ENCODE measurements at regions not wholly inside any gene's neighbourhood (a gene's known extent, or its start where the extent isn't known, plus 50 kb on each side); places are given as distances from the start of the nearest gene placed in this dataset.
"Not testable (repeated sequence)": the region's sequence is repeated elsewhere in the genome, so short reads cannot be mapped to it uniquely, and the experiment has no call there.

GRCh38 chr11:134961386-134961785, 549.3 kb upstream of the B3GAT1 start:
- H3K27ac Mint-ChIP-seq; H3K4me1 Mint-ChIP-seq (ENCODE audit: low read depth); H3K36me3 Mint-ChIP-seq; H3K9me3 Mint-ChIP-seq; POLR2A ChIA-PET; intact Hi-C loops (cut with micrococcal nuclease); DNase-seq; CTCF ChIA-PET; H3K4me3 Mint-ChIP-seq: not testable (repeated sequence)
- peaks cover 17% of the 10 kb centered on the region for H3K27me3 Mint-ChIP-seq

DNA sequence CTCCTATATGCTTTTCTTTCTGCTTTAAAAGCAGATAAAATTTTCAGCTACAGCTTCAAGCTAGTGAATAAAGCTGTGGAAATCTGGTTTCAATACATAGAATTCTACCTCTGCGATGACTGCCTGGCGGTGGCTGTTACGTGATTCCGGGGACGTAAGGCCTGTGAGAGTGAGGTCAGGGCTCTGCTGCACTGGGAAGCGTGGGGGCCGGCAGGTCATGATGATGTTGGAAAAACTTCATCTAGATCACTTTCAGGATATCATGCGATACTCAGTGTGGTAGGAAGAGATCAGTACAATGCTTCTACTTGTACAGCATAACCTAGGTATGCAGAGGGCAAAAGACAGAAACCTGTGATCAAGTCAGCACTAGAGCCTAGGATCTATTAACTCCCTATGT, 546.8 kb upstream of the B3GAT1 start:
- Mint-ChIP-seq H3K27me3 (peaks cover 14% of the 10 kb centered on the region), H3K4me1 (ENCODE audit: low read depth) (no peaks in the 10 kb centered on the region), H3K36me3 (no peaks in the 10 kb centered on the region), H3K27ac (no peak overlapping the region), H3K4me3 (no peak overlapping the region), H3K9me3 (no peaks in the 10 kb centered on the region)
- no peak for DNase-seq
- intact Hi-C loops (cut with micrococcal nuclease) = no loop called here
- CTCF ChIA-PET = no interaction called here
- POLR2A ChIA-PET = no interaction called here

DNA sequence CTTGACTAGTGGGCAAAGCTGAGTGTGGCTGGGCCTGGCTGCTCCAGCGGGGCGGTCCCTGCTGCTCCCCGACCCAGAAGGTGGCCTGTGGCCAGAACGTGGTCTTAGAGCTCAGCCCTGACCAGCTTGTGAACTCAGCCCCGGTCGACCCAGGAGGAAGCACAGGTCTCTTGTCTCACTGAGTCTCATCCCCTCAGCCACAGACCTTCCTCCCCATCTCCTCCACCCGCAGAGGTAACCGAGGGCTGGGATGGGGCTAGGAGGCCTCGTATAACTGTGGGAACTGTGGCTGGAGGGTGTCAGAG, 546.2 kb upstream of the B3GAT1 start:
- no peaks in the 10 kb centered on the region for H3K9me3 Mint-ChIP-seq
- ChIA-PET POLR2A (no interaction called here), CTCF (no interaction called here)
- no peaks in the 10 kb centered on the region for H3K36me3 Mint-ChIP-seq
- intact Hi-C loops (cut with micrococcal nuclease) = no loop called here
- H3K4me1 Mint-ChIP-seq (ENCODE audit: low read depth) = no peaks in the 10 kb centered on the region
- no peak for DNase-seq
- no peak overlapping the region for H3K27ac Mint-ChIP-seq
- no peak overlapping the region for H3K4me3 Mint-ChIP-seq
- H3K27me3 Mint-ChIP-seq = peaks cover 12% of the 10 kb centered on the region

GRCh38 chr11:134957540-134958335, 545.7 kb upstream of the B3GAT1 start:
- CTCF ChIA-PET = no interaction called here

DNA sequence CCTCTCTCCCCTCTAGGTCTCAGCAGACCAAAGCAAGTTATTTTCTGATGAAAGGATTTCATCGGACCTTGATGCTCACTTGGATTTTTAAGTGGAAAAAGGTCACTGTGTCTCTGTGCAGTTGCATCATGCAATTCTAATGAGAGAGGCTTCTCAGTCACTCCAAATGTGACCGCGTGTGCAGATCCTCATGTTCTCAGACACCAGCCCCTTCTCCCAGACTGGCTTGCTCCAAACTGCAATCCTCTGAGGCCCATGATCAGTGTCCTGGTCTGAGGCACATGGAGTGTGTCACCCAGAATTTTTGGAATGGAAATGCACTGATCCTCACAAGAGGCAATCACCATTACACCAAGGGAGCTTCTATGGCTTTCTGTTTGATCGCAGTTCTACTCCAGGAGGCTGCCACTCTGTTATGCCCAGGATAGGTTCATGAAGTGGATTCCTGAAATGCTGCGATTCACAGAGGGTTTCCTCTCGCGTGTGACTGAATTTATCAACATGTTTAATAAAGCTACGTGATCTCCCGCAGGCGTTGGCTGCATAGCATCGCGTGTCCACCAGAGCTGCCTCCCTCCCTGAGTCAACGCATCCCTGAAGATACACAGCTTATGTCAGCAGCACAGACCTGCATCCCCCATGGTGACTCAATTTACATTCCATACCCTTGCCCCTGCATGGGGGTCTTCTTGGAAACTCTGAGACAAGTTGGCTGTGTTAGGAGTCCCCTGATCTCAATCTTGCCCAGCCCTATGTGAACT, 544.6 kb upstream of the B3GAT1 start:
- H3K27me3 Mint-ChIP-seq = peaks cover 13% of the 10 kb centered on the region
- H3K27ac Mint-ChIP-seq = no peak overlapping the region
- H3K9me3 Mint-ChIP-seq = no peaks in the 10 kb centered on the region
- no peaks in the 10 kb centered on the region for H3K36me3 Mint-ChIP-seq
- H3K4me1 Mint-ChIP-seq (ENCODE audit: low read depth) = no peaks in the 10 kb centered on the region
- ChIA-PET POLR2A (no interaction called here), CTCF (no interaction called here)
- intact Hi-C loops (cut with micrococcal nuclease) = no loop called here
- no peak for DNase-seq
- no peak overlapping the region for H3K4me3 Mint-ChIP-seq

More at GRCh38 chr11:134957540-134958335, 545.7 kb upstream of the B3GAT1 start:
- no peak for DNase-seq
- no peak overlapping the region for H3K27ac Mint-ChIP-seq
- no peaks in the 10 kb centered on the region for H3K36me3 Mint-ChIP-seq
- intact Hi-C loops (cut with micrococcal nuclease) = no loop called here
- H3K27me3 Mint-ChIP-seq = peaks cover 15% of the 10 kb centered on the region
- H3K9me3 Mint-ChIP-seq = no peaks in the 10 kb centered on the region
- H3K4me3 Mint-ChIP-seq = no peak overlapping the region
- POLR2A ChIA-PET = no interaction called here
- H3K4me1 Mint-ChIP-seq (ENCODE audit: low read depth) = no peaks in the 10 kb centered on the region

DNA sequence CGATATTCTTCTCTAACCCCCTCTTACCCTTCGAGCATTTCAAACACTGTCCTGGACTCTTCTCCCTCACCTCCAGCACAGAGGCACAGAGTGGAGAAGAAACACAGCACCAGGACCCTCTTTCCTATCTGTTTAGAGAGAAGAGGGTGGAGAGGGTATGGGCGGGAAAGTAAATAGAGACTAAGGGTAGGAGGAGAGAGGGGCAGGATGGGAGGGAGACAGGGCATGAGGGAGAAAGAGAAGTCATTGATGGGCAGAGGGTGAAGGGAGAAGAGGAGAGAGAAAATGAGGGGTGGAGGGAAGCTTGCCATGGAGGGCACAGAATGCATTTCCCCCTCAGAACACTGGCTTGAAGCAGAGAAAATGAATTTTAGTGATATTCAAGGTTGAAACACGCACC, 543.9 kb upstream of the B3GAT1 start:
- H3K27ac Mint-ChIP-seq; CTCF ChIA-PET; H3K4me1 Mint-ChIP-seq (ENCODE audit: low read depth); H3K36me3 Mint-ChIP-seq; H3K9me3 Mint-ChIP-seq; intact Hi-C loops (cut with micrococcal nuclease); POLR2A ChIA-PET; H3K4me3 Mint-ChIP-seq; DNase-seq: not testable (repeated sequence)
- H3K27me3 Mint-ChIP-seq = peaks cover 15% of the 10 kb centered on the region

DNA sequence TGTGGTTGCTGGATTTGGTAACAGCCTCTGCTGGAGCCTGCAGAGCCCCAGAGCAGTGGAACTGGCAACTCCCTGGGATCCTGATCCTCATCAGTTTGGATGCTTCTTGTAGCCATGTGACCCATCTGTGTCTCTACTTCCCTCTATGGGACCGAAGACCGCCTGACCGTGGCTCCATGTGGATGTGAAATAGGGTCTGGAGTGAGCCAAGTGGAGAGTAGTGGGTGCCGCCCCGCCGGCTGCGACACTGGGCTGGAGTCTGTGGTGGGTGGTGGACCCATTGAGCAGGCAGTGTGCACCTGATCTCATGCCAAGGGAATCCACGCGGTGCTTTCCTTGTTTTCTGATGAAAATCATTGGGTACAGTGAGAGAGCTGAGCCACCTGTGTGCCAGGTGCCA, 543.2 kb upstream of the B3GAT1 start:
- Mint-ChIP-seq H3K36me3 (no peaks in the 10 kb centered on the region), H3K9me3 (no peaks in the 10 kb centered on the region), H3K27ac (no peak overlapping the region), H3K4me1 (ENCODE audit: low read depth) (no peaks in the 10 kb centered on the region), H3K4me3 (no peak overlapping the region), H3K27me3 (peaks cover 15% of the 10 kb centered on the region)
- no peak for DNase-seq
- ChIA-PET CTCF (no interaction called here), POLR2A (no interaction called here)
- intact Hi-C loops (cut with micrococcal nuclease) = no loop called here

DNA sequence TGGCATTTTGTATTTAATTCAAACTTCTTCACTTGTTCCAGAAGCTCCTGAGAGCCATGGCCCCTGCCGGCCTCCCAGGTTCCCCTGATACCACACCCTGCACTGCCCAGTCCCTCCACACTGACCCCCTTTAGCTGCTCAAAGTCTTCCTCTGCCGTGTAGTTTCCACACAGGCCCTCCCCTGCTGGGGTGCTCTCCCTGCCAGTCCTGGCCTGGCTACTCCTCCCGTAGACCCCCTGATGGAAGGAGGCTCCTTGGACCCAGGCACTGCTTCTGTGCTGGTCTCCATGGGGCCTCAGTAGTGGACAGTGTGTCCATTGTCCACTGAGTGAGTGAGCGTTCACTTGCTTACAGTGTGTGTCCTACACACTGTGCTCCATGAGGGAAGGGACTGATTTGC, 542.4 kb upstream of the B3GAT1 start:
- H3K36me3 Mint-ChIP-seq, H3K4me3 Mint-ChIP-seq: not testable (repeated sequence)

GRCh38 chr11:134953417-134953970, 541.5 kb upstream of the B3GAT1 start:
- H3K36me3 Mint-ChIP-seq; H3K27ac Mint-ChIP-seq; H3K9me3 Mint-ChIP-seq; POLR2A ChIA-PET; H3K4me1 Mint-ChIP-seq (ENCODE audit: low read depth); CTCF ChIA-PET; intact Hi-C loops (cut with micrococcal nuclease); DNase-seq; H3K4me3 Mint-ChIP-seq: not testable (repeated sequence)
- H3K27me3 Mint-ChIP-seq = peaks cover 15% of the 10 kb centered on the region

More for the DNA sequence above, 542.4 kb upstream of the B3GAT1 start:
- H3K9me3 Mint-ChIP-seq; intact Hi-C loops (cut with micrococcal nuclease); CTCF ChIA-PET; H3K4me1 Mint-ChIP-seq (ENCODE audit: low read depth); H3K27ac Mint-ChIP-seq; DNase-seq; POLR2A ChIA-PET: not testable (repeated sequence)
- peaks cover 15% of the 10 kb centered on the region for H3K27me3 Mint-ChIP-seq

DNA sequence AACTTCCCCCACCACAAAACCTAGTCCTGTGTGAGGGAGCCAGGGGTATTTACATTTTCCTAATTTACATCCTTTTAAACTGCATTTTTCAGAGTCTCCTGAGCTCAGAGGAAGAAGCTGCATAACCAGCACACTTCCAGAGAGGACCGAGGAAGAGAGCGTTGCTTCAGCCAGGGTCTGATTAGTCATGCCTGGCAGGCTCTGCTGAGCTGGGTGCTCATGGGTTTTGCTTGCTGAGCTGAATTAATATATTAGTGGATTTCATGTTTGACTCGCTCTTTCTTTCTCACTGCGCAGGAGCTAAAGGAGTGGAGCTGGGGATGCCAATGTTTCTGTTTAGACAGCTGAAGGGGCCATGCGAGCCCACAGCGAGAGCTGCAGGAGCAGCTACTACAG, 539.3 kb upstream of the B3GAT1 start:
- intact Hi-C loops (cut with micrococcal nuclease) = no loop called here
- H3K36me3 Mint-ChIP-seq = no peaks in the 10 kb centered on the region
- ChIA-PET POLR2A (no interaction called here), CTCF (no interaction called here)
- H3K4me3 Mint-ChIP-seq = no peak overlapping the region
- no peaks in the 10 kb centered on the region for H3K4me1 Mint-ChIP-seq (ENCODE audit: low read depth)
- DNase-seq = no peak
- H3K9me3 Mint-ChIP-seq = no peaks in the 10 kb centered on the region
- H3K27me3 Mint-ChIP-seq = peaks cover 19% of the 10 kb centered on the region
- H3K27ac Mint-ChIP-seq = no peak overlapping the region

- CTCF ChIA-PET = no interaction called here
- Mint-ChIP-seq H3K4me3 (no peak overlapping the region), H3K36me3 (no peaks in the 10 kb centered on the region), H3K9me3 (no peaks in the 10 kb centered on the region), H3K4me1 (ENCODE audit: low read depth) (no peaks in the 10 kb centered on the region), H3K27ac (no peak overlapping the region), H3K27me3 (peaks cover 19% of the 10 kb centered on the region)
- DNase-seq = no peak
- POLR2A ChIA-PET = no interaction called here
- intact Hi-C loops (cut with micrococcal nuclease) = no loop called here
These were observed 538.8 kb upstream of the B3GAT1 start for GRCh38 chr11:134950692-134951304.

DNA sequence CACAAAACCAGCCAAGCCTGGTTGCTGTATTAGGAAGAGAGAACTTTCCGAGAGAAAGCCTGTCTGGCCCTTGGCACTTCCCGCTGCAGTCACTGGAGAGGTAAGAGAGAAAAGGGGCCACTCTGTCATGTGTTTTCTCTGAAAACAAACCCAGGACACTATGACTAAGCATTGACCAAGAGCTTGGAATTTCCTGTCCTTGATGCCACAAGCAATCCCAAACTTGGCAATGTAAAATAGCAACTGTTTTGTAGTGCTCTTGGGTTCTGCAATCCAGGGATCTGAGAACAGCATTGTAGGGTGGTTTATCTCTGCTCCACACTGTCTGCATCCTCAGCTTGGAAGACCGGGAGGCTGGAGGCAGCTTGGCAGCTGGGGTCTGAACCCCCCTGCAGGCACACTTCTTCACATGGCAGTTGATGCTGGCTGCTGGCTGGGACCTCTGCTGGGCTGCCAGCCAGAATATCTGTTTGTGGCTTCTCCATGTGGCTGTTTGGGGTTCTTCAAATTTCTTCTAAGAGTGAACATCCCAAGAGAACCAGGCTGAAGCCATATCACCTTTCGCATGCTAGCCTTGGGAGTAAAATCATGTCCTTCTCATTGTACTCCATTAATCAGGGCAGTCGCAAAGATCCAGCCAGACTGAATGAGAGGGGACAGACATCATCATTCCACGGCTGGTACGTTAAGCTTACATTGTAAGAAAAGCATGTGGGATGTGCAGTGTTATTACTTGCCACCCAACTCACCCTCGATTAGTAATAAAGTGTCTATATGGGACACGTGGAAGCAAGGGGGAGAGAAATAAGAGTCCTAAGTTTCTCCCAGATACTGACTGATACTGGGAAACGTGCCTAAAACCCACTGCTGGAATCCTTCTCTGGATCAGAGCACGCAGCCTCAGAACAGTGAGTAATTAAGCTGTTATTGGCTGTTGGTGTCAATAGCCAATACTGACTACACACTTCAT, 537.4 kb upstream of the B3GAT1 start:
- Mint-ChIP-seq H3K4me1 (ENCODE audit: low read depth) (no peaks in the 10 kb centered on the region), H3K9me3 (no peaks in the 10 kb centered on the region), H3K36me3 (no peaks in the 10 kb centered on the region), H3K27ac (no peak overlapping the region), H3K4me3 (no peak overlapping the region), H3K27me3 (peaks cover 14% of the 10 kb centered on the region)
- POLR2A ChIA-PET = no interaction called here
- no peak for DNase-seq
- CTCF ChIA-PET = no interaction called here
- intact Hi-C loops (cut with micrococcal nuclease) = no loop called here

All from activated CD4-positive, alpha-beta memory T cell treated with anti-CD3 and anti-CD28 coated beads for 36 hours (primary cell).